Body of pancreas (tissue), 4 donors: ENCODE measurements at regions not wholly inside any gene's neighbourhood (a gene's known extent, or its start where the extent isn't known, plus 50 kb on each side); places are given as distances from the start of the nearest gene placed in this dataset.

Experiments
- ATAC-seq: fragments of 150-250 bp; one replicate; pipeline ENCODE4 v1.9.1; 2016
- DNase-seq, 4 donors: peaks; one replicate each; pipeline ENCODE4 v3.0.0-alpha.2; 2019
- H3K27ac ChIP-seq, 4 donors: fragments of 200-600 bp; sonication (generic); 1 replicate in 3 of 4; 2 replicates in 1 of 4; pipeline versions ENCODE4 v1.5.1 to v1.6.1; 2016 to 2019; ENCODE audit warnings: mild to moderate bottlenecking in 1 of 4, mixed read lengths in 1 of 4, moderate library complexity in 1 of 4
- H3K27me3 ChIP-seq, 2 donors: fragments of 200-600 bp; sonication (generic); one replicate each; pipeline ENCODE4 v1.6.0; 2016; ENCODE audit warnings: mild to moderate bottlenecking in 1 of 2
- H3K36me3 ChIP-seq, 2 donors: fragments of 200-600 bp; sonication (generic); replicated peaks in 1 of 2; 2 replicates each; pipeline ENCODE4 v1.5.1; 2016; ENCODE audit warnings: low read depth in 2 of 2; ENCODE audit not compliant: insufficient read depth in 1 of 2
- H3K4me1 ChIP-seq: fragments of 200-600 bp; sonication (generic); one replicate; pipeline ENCODE4 v1.6.0; 2016
- H3K4me3 ChIP-seq, 2 donors: fragments of 200-600 bp; sonication (generic); 1 replicate in 1 of 2; 2 replicates in 1 of 2; pipeline ENCODE4 v1.5.1; 2016 to 2019
- H3K9me3 ChIP-seq, 3 donors: fragments of 200-600 bp; sonication (generic); 1 replicate in 2 of 3; 2 replicates in 1 of 3; pipeline ENCODE4 v1.5.1; 2016
- POLR2A ChIP-seq, 3 donors: fragments of 450-650 bp; IDR thresholded peaks; one replicate each; pipeline ENCODE4 v1.6.1; 2016; ENCODE audit warnings: antibody characterized with exemption in 3 of 3, mild to moderate bottlenecking in 2 of 3
- WGBS, 2 donors: methylation state at CpG; one replicate each; pipeline ENCODE4 v1.1.5; 2017; 5-methylcytosine and 5-hydroxymethylcytosine counted together
- intact Hi-C: fragments of 100-400 bp; cut with DNase I; formaldehyde crosslinking; loops from one replicate; pipeline ENCODE4 v1.15.1; 2023
- TF ChIP-seq, protein P1 (sequence below), 7 experiments: fragments of 450-650 bp in 4 of 7; fragments of 200-600 bp in 3 of 7; sonication (generic) in 3 of 7; IDR thresholded peaks; one replicate each; pipeline ENCODE4 v1.5.1; 2016 to 2019; ENCODE audit warnings: antibody characterized with exemption in 7 of 7

DNA sequence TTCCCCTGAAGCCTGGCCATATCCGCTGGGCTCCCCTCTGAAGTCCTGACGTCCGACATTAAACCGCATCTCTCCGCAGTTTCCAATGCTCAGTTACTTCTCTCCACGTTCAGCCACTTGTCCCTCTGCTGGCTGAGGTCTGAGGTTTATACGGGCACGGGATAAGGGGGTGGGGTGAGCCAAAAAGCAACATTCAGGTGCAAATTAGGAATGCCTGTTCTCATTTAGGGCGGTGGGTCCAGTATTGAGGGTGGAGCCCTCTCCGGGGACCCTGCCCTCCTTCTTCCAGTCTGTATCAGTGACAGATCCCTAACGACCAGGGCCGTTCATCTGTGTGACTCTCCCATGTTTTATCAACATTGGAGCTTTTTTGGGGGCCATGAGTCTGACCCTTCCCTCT is 1454.4 kb downstream of the HACE1 start:
- TF ChIP-seq, protein P1, sequence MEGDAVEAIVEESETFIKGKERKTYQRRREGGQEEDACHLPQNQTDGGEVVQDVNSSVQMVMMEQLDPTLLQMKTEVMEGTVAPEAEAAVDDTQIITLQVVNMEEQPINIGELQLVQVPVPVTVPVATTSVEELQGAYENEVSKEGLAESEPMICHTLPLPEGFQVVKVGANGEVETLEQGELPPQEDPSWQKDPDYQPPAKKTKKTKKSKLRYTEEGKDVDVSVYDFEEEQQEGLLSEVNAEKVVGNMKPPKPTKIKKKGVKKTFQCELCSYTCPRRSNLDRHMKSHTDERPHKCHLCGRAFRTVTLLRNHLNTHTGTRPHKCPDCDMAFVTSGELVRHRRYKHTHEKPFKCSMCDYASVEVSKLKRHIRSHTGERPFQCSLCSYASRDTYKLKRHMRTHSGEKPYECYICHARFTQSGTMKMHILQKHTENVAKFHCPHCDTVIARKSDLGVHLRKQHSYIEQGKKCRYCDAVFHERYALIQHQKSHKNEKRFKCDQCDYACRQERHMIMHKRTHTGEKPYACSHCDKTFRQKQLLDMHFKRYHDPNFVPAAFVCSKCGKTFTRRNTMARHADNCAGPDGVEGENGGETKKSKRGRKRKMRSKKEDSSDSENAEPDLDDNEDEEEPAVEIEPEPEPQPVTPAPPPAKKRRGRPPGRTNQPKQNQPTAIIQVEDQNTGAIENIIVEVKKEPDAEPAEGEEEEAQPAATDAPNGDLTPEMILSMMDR (IDR thresholded peaks at IDR 0.05): no peak
- TF ChIP-seq POLR2A (IDR thresholded peaks at IDR 0.05): no peak
- 61 to 67% methylated on average over 12 of the region's 12 CpGs for WGBS, 2 donors

DNA sequence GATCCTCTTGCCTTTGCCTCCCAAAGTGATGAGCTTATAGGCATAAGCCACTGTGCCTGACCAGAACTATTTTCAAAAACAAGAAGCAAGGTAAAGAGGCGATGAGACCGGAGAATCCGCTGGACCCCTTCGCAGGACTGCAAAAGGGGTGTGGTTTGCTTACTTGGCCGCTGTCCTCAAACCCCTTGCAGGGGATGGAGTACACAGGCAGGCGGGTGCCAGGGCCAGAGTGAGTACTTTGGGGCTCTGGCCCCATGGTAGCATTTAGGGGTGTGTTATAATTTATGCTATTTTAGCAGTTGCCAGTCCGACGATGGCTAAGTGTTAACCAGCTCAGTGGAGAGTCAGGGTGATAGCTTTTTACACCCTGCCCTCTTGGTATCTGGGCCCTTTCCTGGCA is 1454.9 kb downstream of the HACE1 start:
- 86 to 88% methylated on average over 8 of the region's 8 CpGs for WGBS, 2 donors
- no peak overlapping the region for H3K4me3 ChIP-seq
- H3K27me3 ChIP-seq: no peaks in the 10 kb centered on the region
- H3K9me3 ChIP-seq: no peaks in the 10 kb centered on the region
- H3K4me1 ChIP-seq: no peaks in the 10 kb centered on the region
- intact Hi-C loops: no loop called here
- no peak overlapping the region for H3K27ac ChIP-seq
- no peak for TF ChIP-seq POLR2A (IDR thresholded peaks at IDR 0.05)
- TF ChIP-seq, protein P1 (IDR thresholded peaks at IDR 0.05): no peak
- no peak for ATAC-seq
- H3K36me3 ChIP-seq: no peaks in the 10 kb centered on the region
- DNase-seq: no peak

More for the DNA sequence above, 1454.4 kb downstream of the HACE1 start:
- DNase-seq (no peak), ATAC-seq (no peak)
- H3K9me3 ChIP-seq: no peaks in the 10 kb centered on the region
- H3K36me3 ChIP-seq: no peaks in the 10 kb centered on the region
- intact Hi-C loops: no loop called here
- no peak overlapping the region for H3K4me3 ChIP-seq
- H3K27ac ChIP-seq: no peak overlapping the region
- H3K4me1 ChIP-seq: no peaks in the 10 kb centered on the region
- H3K27me3 ChIP-seq: no peaks in the 10 kb centered on the region

DNA sequence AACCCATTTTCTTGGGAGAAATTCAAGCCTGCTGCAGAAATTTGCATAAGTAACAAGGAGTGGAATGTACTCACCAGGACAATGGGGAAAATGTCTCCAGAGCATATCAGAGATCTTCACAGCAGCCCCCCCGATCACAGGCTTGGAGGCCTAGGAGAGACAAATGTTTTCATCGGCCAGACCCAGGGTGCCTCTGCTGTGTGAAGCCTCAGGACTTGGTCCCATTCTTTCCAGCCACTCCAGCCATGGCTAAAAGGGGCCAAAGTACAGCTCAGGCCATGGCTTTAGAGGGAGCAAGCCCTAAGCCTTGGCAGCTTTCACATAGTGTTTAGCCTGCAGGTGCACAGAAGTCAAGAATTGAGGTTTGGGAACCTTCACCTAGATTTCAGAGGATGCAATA is 1463.0 kb downstream of the HACE1 start:
- 73 to 77% methylated on average over 2 of the region's 2 CpGs for WGBS, 2 donors

DNA sequence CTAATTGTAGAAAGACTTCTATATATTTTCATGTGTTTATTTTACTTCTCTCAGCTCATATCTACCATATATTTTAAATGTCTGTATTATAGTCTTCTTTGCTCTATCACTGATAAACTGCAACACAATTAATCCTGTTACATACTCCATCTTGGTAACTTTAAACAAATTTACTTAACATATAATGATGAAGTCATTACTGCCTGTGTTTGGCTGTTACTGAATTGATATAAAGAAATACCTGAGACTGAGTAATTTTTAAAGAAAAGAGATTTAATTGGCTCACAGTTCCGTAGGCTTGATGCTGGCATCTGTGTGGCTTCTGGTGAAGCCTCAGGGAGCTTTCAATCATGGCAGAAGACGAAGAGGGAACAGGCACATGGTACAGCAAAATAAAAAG is 1480.4 kb downstream of the HACE1 start:
- intact Hi-C loops: no loop called here
- TF ChIP-seq, protein P1 (IDR thresholded peaks at IDR 0.05): no peak
- TF ChIP-seq POLR2A (IDR thresholded peaks at IDR 0.05): no peak
- ATAC-seq (no peak), DNase-seq (no peak)
- H3K36me3 ChIP-seq: no peaks in the 10 kb centered on the region
- no peaks in the 10 kb centered on the region for H3K27me3 ChIP-seq
- no peak overlapping the region for H3K4me3 ChIP-seq
- no peaks in the 10 kb centered on the region for H3K9me3 ChIP-seq
- WGBS, 2 donors: 48 to 50% methylated on average over 2 of the region's 2 CpGs
- H3K27ac ChIP-seq: no peak overlapping the region
- H3K4me1 ChIP-seq: no peaks in the 10 kb centered on the region

More for the DNA sequence above, 1463.0 kb downstream of the HACE1 start:
- no peaks in the 10 kb centered on the region for H3K27me3 ChIP-seq
- no peaks in the 10 kb centered on the region for H3K4me1 ChIP-seq
- no peaks in the 10 kb centered on the region for H3K9me3 ChIP-seq
- ATAC-seq (no peak), DNase-seq (no peak)
- TF ChIP-seq, protein P1 (IDR thresholded peaks at IDR 0.05): no peak
- no peak for TF ChIP-seq POLR2A (IDR thresholded peaks at IDR 0.05)
- intact Hi-C loops: no loop called here
- no peak overlapping the region for H3K27ac ChIP-seq
- no peak overlapping the region for H3K4me3 ChIP-seq
- no peaks in the 10 kb centered on the region for H3K36me3 ChIP-seq

DNA sequence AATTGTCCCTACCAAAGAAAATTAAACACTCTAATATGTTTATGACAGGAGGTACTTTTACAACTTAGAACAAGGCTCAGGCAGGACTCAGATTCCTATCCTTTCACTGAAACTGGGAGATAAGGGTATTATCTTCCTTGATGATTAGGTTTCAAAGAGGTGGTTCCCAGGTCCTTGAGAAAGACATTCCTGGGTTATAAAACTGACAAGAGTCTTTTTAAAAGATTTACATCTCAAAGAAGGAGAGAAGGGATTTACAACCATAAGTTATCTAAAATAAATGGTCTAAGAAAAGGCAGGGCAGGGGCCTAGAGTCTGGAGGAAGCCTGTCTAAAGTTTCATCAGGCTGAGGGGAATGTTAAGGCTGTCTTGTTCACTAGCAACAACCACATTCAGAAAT is 1492.5 kb downstream of the HACE1 start:
- Histone ChIP-seq H3K36me3 (no peaks in the 10 kb centered on the region), H3K27ac (no peak overlapping the region), H3K4me1 (no peaks in the 10 kb centered on the region), H3K4me3 (no peak overlapping the region), H3K27me3 (no peaks in the 10 kb centered on the region), H3K9me3 (no peaks in the 10 kb centered on the region)
- TF ChIP-seq, protein P1 (IDR thresholded peaks at IDR 0.05): no peak
- TF ChIP-seq POLR2A (IDR thresholded peaks at IDR 0.05): no peak
- no peak for DNase-seq
- intact Hi-C loops: no loop called here
- no peak for ATAC-seq
